ENCODE measurements at regions not wholly inside any gene's neighbourhood (a gene's known extent, or its start where the extent isn't known, plus 50 kb on each side); places are given as distances from the start of the nearest gene placed in this dataset.

- no peak for TF ChIP-seq REST (IDR thresholded peaks at IDR 0.05; ENCODE audit: insufficient replicate concordance, low read depth)
- TF ChIP-seq POLR2AphosphoS5 (IDR thresholded peaks at IDR 0.05; ENCODE audit: low read depth) = no peak
- TF ChIP-seq CTCF (IDR thresholded peaks at IDR 0.05; ENCODE audit: insufficient read depth, low read length) = no peak
- no peak for TF ChIP-seq SPI1 (IDR thresholded peaks at IDR 0.05; ENCODE audit: borderline replicate concordance, low read depth)
- TF ChIP-seq GABPA (IDR thresholded peaks at IDR 0.05; ENCODE audit: low read depth) = no peak
- DNase-seq (ENCODE audit: low read depth in 1 of 2, low spot score in 1 of 2) = no peak
- no peak overlapping the region for H3K4me3 ChIP-seq (replicated peaks; ENCODE audit: insufficient read depth, low read length)
- no peak overlapping the region for H3K27ac ChIP-seq (replicated peaks)
- no peaks in the 10 kb centered on the region for H3K27me3 ChIP-seq (ENCODE audit: insufficient read depth, poor library complexity, severe bottlenecking)
These were observed 412.7 kb downstream of the LMO7 start for GRCh38 chr13:76048675-76049375.

- TF ChIP-seq POLR2AphosphoS5 (IDR thresholded peaks at IDR 0.05; ENCODE audit: low read depth) = no peak
- no peak for TF ChIP-seq SPI1 (IDR thresholded peaks at IDR 0.05; ENCODE audit: borderline replicate concordance, low read depth)
- TF ChIP-seq GABPA (IDR thresholded peaks at IDR 0.05; ENCODE audit: low read depth) = no peak
- TF ChIP-seq REST (IDR thresholded peaks at IDR 0.05; ENCODE audit: insufficient replicate concordance, low read depth) = no peak
- no peak for TF ChIP-seq CTCF (IDR thresholded peaks at IDR 0.05; ENCODE audit: insufficient read depth, low read length)
- DNase-seq (ENCODE audit: low read depth in 1 of 2, low spot score in 1 of 2) = no peak
- H3K27me3 ChIP-seq (ENCODE audit: insufficient read depth, poor library complexity, severe bottlenecking) = no peaks in the 10 kb centered on the region
- no peak overlapping the region for H3K4me3 ChIP-seq (replicated peaks; ENCODE audit: insufficient read depth, low read length)
- H3K27ac ChIP-seq (replicated peaks) = no peak overlapping the region
These were observed 412.0 kb downstream of the LMO7 start for GRCh38 chr13:76048131-76048530.

GRCh38 chr13:76043874-76044273 is 407.7 kb downstream of the LMO7 start:
- TF ChIP-seq POLR2AphosphoS5 (IDR thresholded peaks at IDR 0.05; ENCODE audit: low read depth) = no peak
- no peak for TF ChIP-seq REST (IDR thresholded peaks at IDR 0.05; ENCODE audit: insufficient replicate concordance, low read depth)
- no peak for TF ChIP-seq SPI1 (IDR thresholded peaks at IDR 0.05; ENCODE audit: borderline replicate concordance, low read depth)
- TF ChIP-seq CTCF (IDR thresholded peaks at IDR 0.05; ENCODE audit: insufficient read depth, low read length) = no peak
- TF ChIP-seq GABPA (IDR thresholded peaks at IDR 0.05; ENCODE audit: low read depth) = no peak
- no peaks in the 10 kb centered on the region for H3K27me3 ChIP-seq (ENCODE audit: insufficient read depth, poor library complexity, severe bottlenecking)
- H3K4me3 ChIP-seq (replicated peaks; ENCODE audit: insufficient read depth, low read length) = no peak overlapping the region
- DNase-seq (ENCODE audit: low read depth in 1 of 2, low spot score in 1 of 2) = no peak
- H3K27ac ChIP-seq (replicated peaks) = no peak overlapping the region
